ENCODE measurements at regions not wholly inside any gene's neighbourhood (a gene's known extent, or its start where the extent isn't known, plus 50 kb on each side); places are given as distances from the start of the nearest gene placed in this dataset.

- no peak for TF ChIP-seq CTCF (IDR thresholded peaks at IDR 0.05; ENCODE audit: low read depth, low read length, missing control alignments)
- DNase-seq (ENCODE audit: low read depth) = no peak
- H3K4me3 ChIP-seq (ENCODE audit: low read depth, low read length) = no peak overlapping the region
These were observed 304.0 kb downstream of the MBD2 start for GRCh38 chr18:53920312-53921075.

- DNase-seq (ENCODE audit: low read depth) = no peak
- TF ChIP-seq CTCF (IDR thresholded peaks at IDR 0.05; ENCODE audit: low read depth, low read length, missing control alignments) = no peak
- no peak overlapping the region for H3K4me3 ChIP-seq (ENCODE audit: low read depth, low read length)
These were observed 306.4 kb downstream of the MBD2 start for GRCh38 chr18:53918091-53918490.

- no peak for DNase-seq (ENCODE audit: low read depth)
- H3K4me3 ChIP-seq (ENCODE audit: low read depth, low read length) = no peak overlapping the region
- TF ChIP-seq CTCF (IDR thresholded peaks at IDR 0.05; ENCODE audit: low read depth, low read length, missing control alignments) = no peak
These were observed 313.3 kb downstream of the MBD2 start for GRCh38 chr18:53911200-53911599.

- no peak overlapping the region for H3K4me3 ChIP-seq (ENCODE audit: low read depth, low read length)
- peak; percentile 15 for DNase-seq (ENCODE audit: low read depth)
- TF ChIP-seq CTCF (IDR thresholded peaks at IDR 0.05; ENCODE audit: low read depth, low read length, missing control alignments) = peak; percentile 62
These were observed 314.8 kb downstream of the MBD2 start for GRCh38 chr18:53909668-53910067.

- no peak for TF ChIP-seq CTCF (IDR thresholded peaks at IDR 0.05; ENCODE audit: low read depth, low read length, missing control alignments)
- no peak overlapping the region for H3K4me3 ChIP-seq (ENCODE audit: low read depth, low read length)
- no peak for DNase-seq (ENCODE audit: low read depth)
These were observed 316.5 kb downstream of the MBD2 start for GRCh38 chr18:53907921-53908320.

GRCh38 chr18:53906681-53907080, 317.8 kb downstream of the MBD2 start:
- no peak for TF ChIP-seq CTCF (IDR thresholded peaks at IDR 0.05; ENCODE audit: low read depth, low read length, missing control alignments)
- no peak for DNase-seq (ENCODE audit: low read depth)
- no peak overlapping the region for H3K4me3 ChIP-seq (ENCODE audit: low read depth, low read length)

All from GM12864 (cell line).